NCI-H526 treated with DMSO at 0.1 percent for 48 hours (cell line): ENCODE measurements at regions not wholly inside any gene's neighbourhood (a gene's known extent, or its start where the extent isn't known, plus 50 kb on each side); places are given as distances from the start of the nearest gene placed in this dataset.
A peak's percentile ranks its signal among the peaks of the same experiment; 100 is the strongest.

Source experiments
- DNase-seq: peaks from one replicate; lab custom pipeline; 2025; lab: John Stamatoyannopoulos, UW

DNA sequence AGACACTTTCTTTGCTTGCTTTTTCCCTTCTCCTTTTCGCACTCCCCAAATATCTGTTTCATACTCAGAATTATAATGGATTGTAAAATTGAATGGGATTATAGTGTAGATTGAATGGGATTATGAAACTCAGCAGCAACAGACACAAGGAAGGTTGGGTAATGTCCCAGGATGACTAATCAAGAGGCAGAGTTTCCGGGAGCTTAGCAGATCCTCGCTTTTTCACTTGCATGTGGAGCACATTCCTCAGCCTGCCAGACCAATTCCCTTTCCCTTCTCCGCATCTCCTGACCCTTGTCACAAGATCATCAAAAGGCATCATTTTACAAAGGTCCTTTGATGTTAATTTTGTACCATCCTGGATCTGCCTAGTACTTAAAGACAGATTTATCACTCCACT, 55.1 kb upstream of the SLC1A1 start:
- DNase-seq: no peak

DNA sequence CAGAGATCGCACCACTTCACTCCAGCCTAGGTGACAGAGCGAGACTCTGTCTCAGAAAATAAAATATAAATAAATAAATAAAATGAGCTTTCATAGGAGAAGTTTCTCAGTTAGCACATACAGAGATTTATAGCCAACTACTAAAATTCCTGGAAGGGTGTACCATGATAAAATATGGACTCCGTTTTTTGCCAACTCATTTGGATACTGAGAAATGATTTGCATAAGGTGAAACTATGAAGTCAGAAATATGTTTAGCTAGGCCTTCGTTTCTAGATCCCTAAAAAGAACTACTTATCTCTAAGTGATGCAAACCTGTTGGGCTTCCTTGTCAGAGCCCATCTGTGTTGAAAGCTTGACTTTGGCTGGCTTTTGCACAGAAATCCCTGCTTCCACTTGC, 56.9 kb upstream of the SLC1A1 start:
- no peak for DNase-seq

DNA sequence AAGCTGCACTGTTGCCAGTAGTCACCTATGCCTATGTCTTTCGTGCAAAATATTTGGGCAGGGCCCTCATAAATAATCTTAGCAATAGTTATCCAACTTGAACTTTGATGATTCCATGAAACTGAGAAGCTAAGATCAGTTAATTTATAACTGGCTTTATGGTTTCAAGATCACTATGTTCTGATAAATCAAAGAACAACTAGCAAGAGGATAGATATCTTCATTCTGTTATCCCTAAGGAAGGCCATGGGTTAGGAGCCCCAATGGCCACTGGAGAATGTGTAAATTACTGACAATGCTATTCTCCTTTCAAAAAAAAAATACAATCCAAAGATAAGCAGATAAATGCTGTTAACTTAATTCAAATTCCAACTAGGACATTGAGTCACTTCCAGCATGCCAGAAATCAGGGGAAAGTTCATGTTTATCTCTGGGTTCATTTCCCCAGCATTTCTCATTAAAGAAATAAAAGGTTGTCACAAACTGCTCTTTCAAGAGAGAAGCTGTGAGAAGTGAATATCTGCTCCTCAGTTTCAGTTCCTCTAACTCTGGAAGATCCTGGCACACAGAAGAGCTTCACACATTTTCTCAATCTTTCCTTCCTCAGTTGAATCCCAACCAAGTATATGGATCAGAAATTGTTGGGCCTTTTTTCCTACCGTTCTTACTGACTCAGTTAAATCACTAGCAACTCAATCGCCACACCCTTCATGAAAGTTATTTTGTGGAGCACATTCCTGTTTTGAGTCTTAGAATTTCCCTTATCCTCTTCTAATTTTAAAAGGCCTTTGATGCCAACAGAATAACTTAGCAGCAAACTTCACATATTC, 59.6 kb upstream of the SLC1A1 start:
- no peak for DNase-seq

DNA sequence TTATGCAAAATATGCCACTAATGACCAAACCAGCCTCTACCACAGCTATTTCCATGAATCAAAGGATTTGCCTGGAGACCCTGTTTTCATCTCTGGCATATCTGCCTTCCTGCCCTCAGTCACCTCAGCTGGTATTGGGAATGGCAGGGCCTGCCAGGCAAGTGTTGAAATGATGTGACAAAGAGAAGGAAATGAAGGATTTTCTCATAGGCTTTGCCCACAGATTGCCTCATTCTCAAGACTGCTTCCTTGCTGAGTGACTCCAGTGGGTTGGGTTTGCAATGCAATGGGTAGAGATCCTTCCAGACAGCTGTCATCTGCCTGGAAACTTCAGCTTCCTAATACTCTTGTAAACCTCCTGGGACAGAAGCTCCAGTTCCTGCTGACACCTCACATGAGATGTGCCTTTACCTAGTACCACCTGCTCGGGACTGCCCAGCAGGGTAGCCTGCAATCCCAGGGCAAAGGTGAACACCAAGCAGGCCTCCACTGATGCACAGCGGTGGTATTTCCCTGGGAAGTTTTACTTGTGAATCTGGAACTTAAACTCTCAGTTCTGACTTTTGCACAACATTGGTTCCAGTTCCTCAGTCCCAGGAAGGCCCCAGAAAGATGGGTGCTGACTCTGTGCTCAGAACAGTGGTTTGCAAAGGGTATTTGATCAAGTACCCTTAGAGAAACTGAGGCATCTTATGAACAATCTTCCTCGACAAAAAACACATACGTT, 64.8 kb upstream of the SLC1A1 start:
- DNase-seq: no peak

DNA sequence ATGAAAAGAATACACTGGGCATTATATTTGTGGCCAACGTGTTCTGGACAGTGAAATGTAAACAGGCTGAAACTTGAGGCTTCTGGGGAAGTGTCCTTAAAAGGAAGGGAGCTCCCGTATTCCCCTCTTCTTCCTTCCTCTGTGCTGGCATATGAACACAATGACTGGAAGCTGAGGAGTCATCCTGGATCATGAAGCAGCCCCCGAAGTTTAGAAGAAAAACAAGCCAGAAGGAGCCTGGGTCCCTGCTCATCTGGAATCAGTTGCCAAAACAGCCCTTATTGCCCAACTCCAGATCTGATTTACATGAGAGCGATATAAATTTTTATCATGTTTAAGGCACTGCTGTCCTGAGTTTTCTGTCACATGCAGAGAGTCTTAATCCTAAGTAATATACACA, 65.4 kb upstream of the SLC1A1 start:
- DNase-seq: no peak

DNA sequence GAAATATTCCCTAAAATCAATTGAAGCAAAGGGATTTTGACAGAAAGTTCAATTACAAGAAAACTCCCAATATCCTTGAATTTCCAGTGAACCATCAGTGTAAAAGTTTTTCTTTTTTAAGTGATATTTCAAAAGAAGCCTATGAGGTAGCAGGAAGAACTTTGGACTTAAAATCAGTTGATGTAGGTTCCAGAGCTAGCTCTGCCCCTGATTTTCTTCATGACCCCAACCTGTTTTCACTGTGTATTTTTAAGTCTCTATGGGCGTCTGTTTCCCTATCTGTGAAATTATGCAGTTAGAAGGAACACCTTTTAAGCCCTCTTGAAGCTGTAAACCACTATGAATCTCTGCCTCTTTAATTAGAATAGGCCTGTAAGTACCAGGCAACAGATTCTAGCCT, 66.2 kb upstream of the SLC1A1 start:
- DNase-seq: no peak

DNA sequence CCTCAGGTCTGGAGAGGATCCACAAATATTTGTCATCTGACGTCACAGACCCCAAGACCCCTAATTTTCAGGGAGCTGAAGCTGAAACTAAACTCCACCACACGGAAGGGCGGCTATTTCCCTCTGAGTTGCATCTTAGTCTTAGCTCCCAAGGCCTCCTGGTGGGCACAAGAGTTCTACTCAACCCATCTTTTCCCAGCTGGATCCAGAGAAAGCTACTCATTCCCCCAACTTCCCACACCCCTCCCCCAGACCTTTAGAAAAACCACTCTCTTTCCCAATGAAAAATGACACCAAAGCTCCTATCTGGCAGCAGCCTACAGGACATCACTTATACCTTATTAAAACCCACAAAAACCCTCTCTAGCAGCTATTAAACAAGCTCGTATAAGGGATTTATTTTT, 67.1 kb upstream of the SLC1A1 start:
- no peak for DNase-seq

DNA sequence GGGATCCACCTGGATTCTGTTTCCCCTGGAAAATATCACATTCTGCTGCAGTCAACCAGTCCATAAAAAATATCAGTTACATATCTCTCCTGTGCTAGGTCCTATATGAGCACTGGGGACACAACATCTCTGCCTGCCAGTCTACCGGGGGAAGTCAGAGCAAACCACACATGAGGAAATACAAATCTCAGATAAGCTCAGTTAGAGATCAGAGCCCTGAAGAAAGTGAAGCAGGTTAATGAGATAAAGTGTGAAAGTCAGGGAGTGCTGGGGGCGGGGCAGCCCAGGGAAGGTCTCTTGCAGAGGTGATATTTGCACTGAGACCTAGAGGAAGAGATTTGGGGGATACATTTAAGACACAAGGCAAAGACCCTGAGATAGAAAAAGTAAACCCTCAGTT, 67.8 kb upstream of the SLC1A1 start:
- DNase-seq: no peak

DNA sequence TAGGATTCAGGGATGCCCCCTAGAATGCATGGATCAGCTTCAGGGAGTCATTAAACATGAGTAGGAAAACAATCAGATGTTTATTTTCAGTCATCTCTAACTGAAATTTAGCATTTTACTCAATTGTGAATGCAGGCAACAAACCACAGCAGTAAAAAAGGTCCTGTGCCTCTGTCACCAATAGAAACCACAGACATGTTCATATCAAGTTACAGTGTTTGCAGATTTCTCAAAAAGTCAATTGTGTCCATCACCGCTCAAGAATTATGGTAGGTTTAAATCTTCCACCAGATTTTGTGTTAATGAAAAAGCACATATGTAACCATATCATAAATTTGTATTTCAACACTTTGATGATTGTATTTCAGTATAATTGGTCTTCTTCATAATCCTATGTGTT, 68.4 kb upstream of the SLC1A1 start:
- DNase-seq: no peak

DNA sequence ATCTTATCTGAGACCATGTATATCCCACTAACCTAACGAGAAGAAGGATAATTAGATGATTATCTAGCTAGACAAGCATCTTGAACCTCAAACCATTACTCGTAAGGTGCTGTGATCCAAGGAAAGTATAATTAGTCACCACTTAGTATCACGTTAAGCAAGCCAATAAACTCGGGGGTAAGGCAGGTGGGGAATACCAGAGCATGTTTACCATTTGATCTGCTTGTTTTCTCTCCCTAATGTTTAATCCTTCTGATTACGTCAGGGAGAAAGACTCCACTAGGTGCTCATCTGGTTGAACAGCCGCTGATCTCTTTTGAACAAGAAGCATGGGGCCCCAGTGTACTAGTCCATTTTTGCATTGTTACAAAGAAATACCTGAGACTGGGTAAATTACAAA, 69.9 kb upstream of the SLC1A1 start:
- no peak for DNase-seq

DNA sequence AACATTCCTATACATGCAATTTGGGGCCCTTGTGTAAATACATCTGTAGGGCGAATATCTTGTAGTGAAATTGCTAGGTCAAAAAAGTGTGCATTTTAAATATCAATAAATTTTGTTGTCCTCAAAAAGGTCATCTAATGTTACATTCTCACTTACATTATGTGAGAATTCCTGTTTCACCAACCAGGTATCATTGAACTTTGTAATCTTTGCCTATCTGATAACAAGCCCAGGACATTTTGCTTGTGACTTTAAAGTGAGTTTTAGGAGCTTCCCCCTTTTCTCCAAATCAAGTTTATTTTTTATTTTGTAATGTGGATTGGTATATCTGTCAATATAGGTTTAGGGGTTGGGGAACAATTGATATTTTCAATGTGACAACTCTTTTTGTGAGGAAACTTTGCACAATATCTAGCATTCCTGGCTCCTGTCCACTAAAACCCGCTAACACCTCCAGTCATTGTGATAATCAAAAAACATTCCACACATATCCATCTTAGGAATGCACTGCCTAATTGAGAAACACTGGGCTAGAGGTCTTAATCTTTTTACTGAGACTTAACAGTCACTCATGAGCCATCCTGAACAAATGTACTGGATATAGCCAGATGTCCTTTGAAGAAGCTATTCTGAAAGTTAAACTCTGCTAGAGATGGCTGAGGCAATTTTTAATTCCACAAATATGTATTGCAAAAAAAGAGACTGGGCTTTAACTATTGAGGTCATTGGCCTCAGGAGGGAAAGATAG, 72.5 kb upstream of the SLC1A1 start:
- no peak for DNase-seq

DNA sequence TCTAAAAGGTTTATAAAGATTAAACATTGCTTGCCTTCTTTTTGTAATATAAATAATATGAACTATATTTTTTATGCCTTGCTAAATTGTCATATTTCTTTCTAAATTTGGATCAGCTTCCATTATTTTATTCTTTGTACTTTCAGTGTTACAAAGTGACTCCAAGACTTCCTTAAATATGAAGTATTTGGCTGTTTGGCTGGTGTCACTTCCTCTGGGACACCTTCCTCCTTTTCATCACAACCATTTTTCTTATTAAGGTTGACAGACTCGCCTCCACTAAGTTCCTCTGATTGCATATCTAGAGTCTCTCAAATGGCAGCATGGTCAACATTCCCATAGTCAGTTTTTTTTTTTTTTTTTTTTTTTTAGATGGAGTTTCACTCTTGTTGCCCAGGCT, 73.8 kb upstream of the SLC1A1 start:
- no peak for DNase-seq

DNA sequence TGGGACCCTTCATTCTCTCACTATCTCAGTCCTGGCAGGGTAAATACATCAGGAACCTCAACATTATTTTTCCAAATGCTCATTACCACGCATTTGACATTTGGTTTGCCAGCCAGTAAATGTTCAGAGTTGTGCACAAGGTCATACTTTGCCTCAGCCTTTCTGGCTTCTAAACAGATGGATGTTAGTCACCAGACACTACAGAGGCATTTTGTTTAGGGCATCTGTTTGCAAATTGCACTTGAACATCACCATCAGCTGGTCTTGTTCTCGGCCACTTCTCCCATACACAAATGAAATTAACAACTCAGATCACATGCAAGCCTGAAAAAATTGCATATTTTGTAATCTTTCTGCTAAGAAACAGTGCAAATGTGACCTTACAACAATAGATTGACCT, 75.0 kb upstream of the SLC1A1 start:
- no peak for DNase-seq

DNA sequence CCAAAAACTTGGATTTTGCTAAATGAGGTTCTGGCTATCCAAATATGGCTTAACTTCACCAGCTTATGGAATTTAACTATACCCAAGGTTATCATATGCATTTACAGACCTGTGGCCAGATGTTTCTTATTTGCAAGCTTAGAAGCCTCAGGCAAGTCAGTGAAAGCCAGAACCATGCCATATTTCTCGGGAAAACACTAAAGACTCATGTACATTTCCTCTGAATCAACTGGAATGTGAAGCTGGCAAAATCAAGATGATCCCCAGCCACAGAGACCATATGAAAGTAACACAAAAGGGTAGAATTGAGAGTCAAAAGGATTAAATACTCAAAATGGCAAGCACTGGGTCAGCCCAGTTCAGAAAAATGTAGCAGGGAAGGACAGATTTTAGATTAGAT, 76.4 kb upstream of the SLC1A1 start:
- DNase-seq: no peak

DNA sequence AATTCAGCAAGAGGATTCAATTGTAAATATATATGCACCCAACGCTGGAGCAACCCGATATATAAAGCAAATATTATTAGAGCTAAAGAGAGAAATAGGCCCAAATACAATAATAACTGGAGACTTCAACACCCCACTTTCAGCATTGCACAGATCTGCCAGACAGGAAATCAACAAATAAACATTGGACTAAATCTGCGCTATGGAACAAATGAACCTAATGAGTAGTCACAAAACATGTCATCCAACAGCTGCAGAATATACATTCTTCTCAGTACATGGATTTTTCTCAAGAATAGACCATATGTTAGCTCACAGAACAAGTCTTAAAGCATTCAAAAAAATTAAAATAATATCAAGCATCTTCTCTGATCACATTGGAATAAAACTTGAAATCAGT, 86.1 kb upstream of the SLC1A1 start:
- no peak for DNase-seq

DNA sequence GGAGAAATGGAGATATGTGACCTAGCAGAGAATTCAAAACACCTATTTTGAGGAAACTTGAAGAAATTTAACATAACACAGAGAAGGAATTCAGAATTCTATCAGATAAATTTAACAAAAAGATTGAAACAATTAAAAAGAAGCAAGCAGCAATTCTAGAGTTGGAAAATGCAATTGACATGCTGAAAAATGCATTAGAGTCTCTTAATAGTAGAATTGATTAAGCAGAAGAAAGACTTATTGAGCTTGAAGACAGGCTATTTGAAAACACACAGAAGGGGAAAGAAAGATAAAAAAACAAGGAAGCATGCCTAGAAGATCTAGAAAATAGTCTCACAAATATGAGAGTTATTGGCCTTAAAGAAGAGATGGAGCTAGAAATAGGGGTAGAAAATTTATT, 87.8 kb upstream of the SLC1A1 start:
- DNase-seq: no peak

DNA sequence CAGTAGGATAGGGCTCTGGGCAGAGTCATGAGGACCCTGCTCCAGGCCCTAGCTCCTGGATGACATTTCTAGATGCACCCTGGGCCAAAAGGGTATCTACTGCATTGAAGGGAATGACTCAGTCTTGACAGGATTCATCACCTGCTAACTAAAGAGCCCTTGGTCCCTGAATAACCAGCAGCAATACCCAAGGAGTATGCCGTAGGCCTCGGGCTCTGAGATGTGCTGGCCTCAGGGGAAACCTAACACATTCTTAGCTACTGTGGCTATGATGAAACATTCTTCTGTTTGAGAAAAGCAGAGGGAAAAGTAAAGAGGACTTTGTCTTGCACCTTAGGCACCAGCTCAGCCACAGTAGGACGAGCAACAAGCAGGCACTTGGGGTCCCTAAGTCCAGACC, 89.5 kb upstream of the SLC1A1 start:
- DNase-seq: no peak

DNA sequence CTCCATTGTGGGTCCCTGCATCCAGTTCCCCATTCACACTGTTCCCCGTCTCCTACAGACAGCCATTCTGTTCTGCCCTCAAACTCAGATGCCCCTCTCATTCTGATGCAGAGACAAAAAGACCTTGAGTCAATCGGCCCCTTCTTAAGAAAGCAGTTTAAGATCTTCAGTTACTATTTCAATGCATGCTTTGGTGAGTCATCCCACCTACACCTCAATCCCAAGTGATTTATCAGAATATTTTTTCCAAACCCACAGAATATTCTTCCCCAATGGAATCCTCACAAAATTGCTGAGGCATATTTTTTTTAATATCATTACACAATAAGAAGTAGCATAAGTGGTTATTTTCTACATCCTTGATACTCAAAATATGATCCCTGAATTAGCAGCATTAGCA, 92.4 kb upstream of the SLC1A1 start:
- DNase-seq: no peak

DNA sequence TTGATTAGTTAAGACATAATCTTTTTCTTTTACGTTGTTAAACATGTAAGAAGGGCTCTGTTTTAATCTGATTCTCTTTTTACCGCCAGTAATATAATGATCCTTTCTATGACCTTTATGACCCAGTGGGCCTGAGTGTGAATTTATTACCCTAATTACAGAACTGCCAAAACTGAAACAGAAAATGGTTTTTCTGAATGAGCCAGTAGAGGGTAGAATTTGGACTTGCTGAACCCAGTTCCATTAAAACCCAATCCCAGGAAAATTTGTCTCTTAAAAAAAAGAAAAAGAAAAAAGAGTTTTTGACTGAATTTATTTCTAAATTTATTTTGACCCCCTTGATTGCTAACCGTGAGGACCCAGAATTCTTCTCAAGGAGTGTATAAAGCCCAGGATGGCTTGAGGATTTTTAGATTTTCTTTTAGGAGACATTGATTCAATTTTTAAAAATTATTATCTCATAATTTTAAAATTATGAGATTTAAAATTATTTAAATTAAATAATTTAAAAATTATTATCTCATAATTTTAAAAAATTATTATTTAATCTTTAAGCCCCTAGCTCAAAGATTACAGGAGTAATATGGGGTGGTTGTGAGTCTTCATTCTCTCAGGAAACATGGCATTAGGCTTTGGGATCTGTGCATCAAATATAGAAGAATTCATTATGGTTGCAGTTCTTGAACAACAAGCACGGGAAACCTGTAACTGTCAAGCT, 94.1 kb upstream of the GLIS3 start:
- no peak for DNase-seq

DNA sequence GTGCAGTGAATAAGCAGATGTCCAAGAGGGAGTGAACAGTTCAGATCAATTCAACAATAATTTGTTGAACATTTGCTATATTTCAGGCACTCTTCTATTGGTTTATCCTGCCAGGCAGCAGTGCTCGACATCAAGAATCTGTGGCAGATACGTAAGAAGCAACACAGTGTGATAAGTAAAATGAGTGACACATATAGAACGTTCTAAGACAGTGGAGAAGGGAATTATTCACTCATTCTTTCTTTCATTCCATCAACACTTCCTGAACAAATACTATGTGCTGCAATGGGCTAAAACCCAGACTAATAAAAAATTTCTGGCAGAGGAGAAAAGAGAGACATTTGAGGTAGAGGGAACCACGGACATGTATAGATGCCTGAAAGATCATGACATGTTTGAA, 89.9 kb upstream of the GLIS3 start:
- no peak for DNase-seq

DNA sequence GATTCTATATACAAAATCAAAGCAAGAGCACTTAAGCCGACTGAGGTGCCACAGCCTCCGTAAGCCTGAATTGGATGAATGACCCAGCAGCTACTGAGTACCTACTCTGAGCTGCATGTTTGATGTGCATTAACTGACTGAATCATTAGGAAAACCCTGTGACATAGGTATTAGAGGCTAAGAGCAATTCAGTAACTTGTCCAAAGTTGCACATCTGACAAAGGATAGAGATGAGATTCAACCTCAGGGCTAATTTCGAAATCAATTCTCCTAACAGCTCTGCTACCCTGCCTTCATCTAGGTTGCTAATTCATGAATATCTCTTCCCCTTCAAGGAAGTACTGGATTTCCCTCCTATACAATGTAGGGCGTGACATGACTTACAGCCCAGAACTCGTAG, 89.1 kb upstream of the GLIS3 start:
- DNase-seq: no peak

DNA sequence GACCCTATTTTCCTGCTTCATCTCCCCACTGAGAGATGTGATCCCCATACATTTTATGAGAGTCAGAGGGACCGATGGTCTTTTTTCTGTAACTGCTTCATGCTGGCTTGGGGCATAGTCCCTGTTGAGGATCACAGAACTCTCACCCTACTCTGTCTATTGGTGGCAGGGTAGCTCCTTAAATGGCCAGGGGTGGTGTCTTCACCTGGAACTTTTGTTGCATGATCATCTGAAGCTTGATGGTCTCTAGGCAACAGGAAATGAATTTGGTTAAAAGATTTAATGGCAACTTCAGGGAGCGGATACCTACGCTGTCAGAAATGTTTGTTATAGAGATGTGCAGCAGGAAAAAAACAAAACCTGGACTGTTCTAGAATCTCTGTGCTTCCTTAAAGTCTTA, 87.0 kb upstream of the GLIS3 start:
- DNase-seq: peak; percentile 9
